ENCODE measurements at regions not wholly inside any gene's neighbourhood (a gene's known extent, or its start where the extent isn't known, plus 50 kb on each side); places are given as distances from the start of the nearest gene placed in this dataset.
"Not testable (repeated sequence)": the region's sequence is repeated elsewhere in the genome, so short reads cannot be mapped to it uniquely, and the experiment has no call there.

- Histone ChIP-seq H3K9me2 (replicated peaks; ENCODE audit: insufficient read depth, low read length) (no peaks in the 10 kb centered on the region), H3K4me2 (ENCODE audit: low read depth, low read length, poor library complexity, severe bottlenecking) (no peak overlapping the region), H3K9me3 (ENCODE audit: low read length) (peaks cover 13% of the 10 kb centered on the region), H3K9ac (ENCODE audit: low read length) (no peak overlapping the region), H3K79me2 (ENCODE audit: low read length) (no peaks in the 10 kb centered on the region), H4K20me1 (ENCODE audit: insufficient read depth, low read depth, low read length) (no peaks in the 10 kb centered on the region), H3K27ac (ENCODE audit: low read length) (no peak overlapping the region), H3K36me3 (ENCODE audit: insufficient read depth, low read length) (no peaks in the 10 kb centered on the region), H3K27me3 (ENCODE audit: low read length) (no peaks in the 10 kb centered on the region), H3K4me3 (ENCODE audit: low read length) (no peak overlapping the region), H3K4me1 (ENCODE audit: low read length) (no peaks in the 10 kb centered on the region), H2AFZ (ENCODE audit: low read length) (no peak overlapping the region)
- DNase-seq: no peak
Observed at GRCh38 chr1:29556657-29557056, 320.3 kb downstream of the PTPRU start.

GRCh38 chr1:29555043-29555620 is 318.8 kb downstream of the PTPRU start:
- Histone ChIP-seq H3K9me2 (replicated peaks; ENCODE audit: insufficient read depth, low read length) (no peaks in the 10 kb centered on the region), H3K4me1 (ENCODE audit: low read length) (no peaks in the 10 kb centered on the region), H3K79me2 (ENCODE audit: low read length) (no peaks in the 10 kb centered on the region), H3K27me3 (ENCODE audit: low read length) (no peaks in the 10 kb centered on the region), H3K36me3 (ENCODE audit: insufficient read depth, low read length) (no peaks in the 10 kb centered on the region), H4K20me1 (ENCODE audit: insufficient read depth, low read depth, low read length) (no peaks in the 10 kb centered on the region), H3K9ac (ENCODE audit: low read length) (no peak overlapping the region), H3K27ac (ENCODE audit: low read length) (no peak overlapping the region), H2AFZ (ENCODE audit: low read length) (no peak overlapping the region), H3K4me3 (ENCODE audit: low read length) (no peak overlapping the region), H3K9me3 (ENCODE audit: low read length) (peaks cover 13% of the 10 kb centered on the region), H3K4me2 (ENCODE audit: low read depth, low read length, poor library complexity, severe bottlenecking) (no peak overlapping the region)
- DNase-seq: no peak

- H3K4me2 ChIP-seq (ENCODE audit: low read depth, low read length, poor library complexity, severe bottlenecking): no peak overlapping the region
- no peaks in the 10 kb centered on the region for H4K20me1 ChIP-seq (ENCODE audit: insufficient read depth, low read depth, low read length)
- no peaks in the 10 kb centered on the region for H3K36me3 ChIP-seq (ENCODE audit: insufficient read depth, low read length)
- peaks cover 13% of the 10 kb centered on the region for H3K9me3 ChIP-seq (ENCODE audit: low read length)
- no peak overlapping the region for H3K27ac ChIP-seq (ENCODE audit: low read length)
- H3K4me1 ChIP-seq (ENCODE audit: low read length): no peaks in the 10 kb centered on the region
- H3K9me2 ChIP-seq (replicated peaks; ENCODE audit: insufficient read depth, low read length): no peaks in the 10 kb centered on the region
- no peaks in the 10 kb centered on the region for H3K27me3 ChIP-seq (ENCODE audit: low read length)
- DNase-seq: no peak
- no peak overlapping the region for H2AFZ ChIP-seq (ENCODE audit: low read length)
- no peaks in the 10 kb centered on the region for H3K79me2 ChIP-seq (ENCODE audit: low read length)
- peak overlapping the region; percentile 2; the same call in 1 of the 2 replicates for H3K4me3 ChIP-seq (ENCODE audit: low read length)
- H3K9ac ChIP-seq (ENCODE audit: low read length): no peak overlapping the region
Observed at GRCh38 chr1:29554208-29554778, 318.0 kb downstream of the PTPRU start.

- Histone ChIP-seq H3K4me3 (ENCODE audit: low read length) (no peak overlapping the region), H4K20me1 (ENCODE audit: insufficient read depth, low read depth, low read length) (no peaks in the 10 kb centered on the region), H3K27me3 (ENCODE audit: low read length) (no peaks in the 10 kb centered on the region), H3K9me3 (ENCODE audit: low read length) (peaks cover 13% of the 10 kb centered on the region), H3K4me2 (ENCODE audit: low read depth, low read length, poor library complexity, severe bottlenecking) (no peak overlapping the region), H3K9me2 (replicated peaks; ENCODE audit: insufficient read depth, low read length) (no peaks in the 10 kb centered on the region), H3K4me1 (ENCODE audit: low read length) (no peaks in the 10 kb centered on the region), H3K9ac (ENCODE audit: low read length) (no peak overlapping the region), H3K27ac (ENCODE audit: low read length) (no peak overlapping the region), H2AFZ (ENCODE audit: low read length) (no peak overlapping the region), H3K79me2 (ENCODE audit: low read length) (no peaks in the 10 kb centered on the region), H3K36me3 (ENCODE audit: insufficient read depth, low read length) (no peaks in the 10 kb centered on the region)
- DNase-seq: no peak
Observed at GRCh38 chr1:29551123-29551936, 315.0 kb downstream of the PTPRU start.

- DNase-seq: no peak
- no peaks in the 10 kb centered on the region for H3K36me3 ChIP-seq (ENCODE audit: insufficient read depth, low read length)
- H3K4me2 ChIP-seq (ENCODE audit: low read depth, low read length, poor library complexity, severe bottlenecking): no peak overlapping the region
- H4K20me1 ChIP-seq (ENCODE audit: insufficient read depth, low read depth, low read length): no peaks in the 10 kb centered on the region
- H3K79me2 ChIP-seq (ENCODE audit: low read length): no peaks in the 10 kb centered on the region
- no peak overlapping the region for H3K4me3 ChIP-seq (ENCODE audit: low read length)
- H2AFZ ChIP-seq (ENCODE audit: low read length): no peak overlapping the region
- H3K9me2 ChIP-seq (replicated peaks; ENCODE audit: insufficient read depth, low read length): no peaks in the 10 kb centered on the region
- no peaks in the 10 kb centered on the region for H3K4me1 ChIP-seq (ENCODE audit: low read length)
- H3K9me3 ChIP-seq (ENCODE audit: low read length): peaks cover 13% of the 10 kb centered on the region
- H3K9ac ChIP-seq (ENCODE audit: low read length): no peak overlapping the region
- H3K27me3 ChIP-seq (ENCODE audit: low read length): no peaks in the 10 kb centered on the region
- H3K27ac ChIP-seq (ENCODE audit: low read length): no peak overlapping the region
Observed at GRCh38 chr1:29550119-29550841, 314.0 kb downstream of the PTPRU start.

GRCh38 chr1:29549728-29550118 is 313.4 kb downstream of the PTPRU start:
- not testable (repeated sequence) for H3K9me2 ChIP-seq (replicated peaks; ENCODE audit: insufficient read depth, low read length); DNase-seq; H3K4me1 ChIP-seq (ENCODE audit: low read length); H3K27ac ChIP-seq (ENCODE audit: low read length); H3K9ac ChIP-seq (ENCODE audit: low read length); H3K27me3 ChIP-seq (ENCODE audit: low read length); H3K36me3 ChIP-seq (ENCODE audit: insufficient read depth, low read length); H4K20me1 ChIP-seq (ENCODE audit: insufficient read depth, low read depth, low read length); H3K4me3 ChIP-seq (ENCODE audit: low read length); H3K79me2 ChIP-seq (ENCODE audit: low read length); H3K4me2 ChIP-seq (ENCODE audit: low read depth, low read length, poor library complexity, severe bottlenecking); H2AFZ ChIP-seq (ENCODE audit: low read length)
- H3K9me3 ChIP-seq (ENCODE audit: low read length): peaks cover 10% of the 10 kb centered on the region

GRCh38 chr1:29549001-29549400 is 312.7 kb downstream of the PTPRU start:
- no peaks in the 10 kb centered on the region for H3K27me3 ChIP-seq (ENCODE audit: low read length)
- H3K27ac ChIP-seq (ENCODE audit: low read length): no peak overlapping the region
- H4K20me1 ChIP-seq (ENCODE audit: insufficient read depth, low read depth, low read length): no peaks in the 10 kb centered on the region

GRCh38 chr1:29548091-29548490 is 311.8 kb downstream of the PTPRU start:
- Histone ChIP-seq H3K9ac (ENCODE audit: low read length) (no peak overlapping the region), H3K9me3 (ENCODE audit: low read length) (no peaks in the 10 kb centered on the region), H3K4me2 (ENCODE audit: low read depth, low read length, poor library complexity, severe bottlenecking) (no peak overlapping the region), H3K79me2 (ENCODE audit: low read length) (no peaks in the 10 kb centered on the region), H2AFZ (ENCODE audit: low read length) (no peak overlapping the region), H3K4me1 (ENCODE audit: low read length) (no peaks in the 10 kb centered on the region), H3K27ac (ENCODE audit: low read length) (no peak overlapping the region), H3K27me3 (ENCODE audit: low read length) (no peaks in the 10 kb centered on the region), H3K9me2 (replicated peaks; ENCODE audit: insufficient read depth, low read length) (no peaks in the 10 kb centered on the region), H4K20me1 (ENCODE audit: insufficient read depth, low read depth, low read length) (no peaks in the 10 kb centered on the region), H3K36me3 (ENCODE audit: insufficient read depth, low read length) (no peaks in the 10 kb centered on the region), H3K4me3 (ENCODE audit: low read length) (no peak overlapping the region)
- DNase-seq: no peak

More at GRCh38 chr1:29549001-29549400, 312.7 kb downstream of the PTPRU start:
- no peaks in the 10 kb centered on the region for H3K9me2 ChIP-seq (replicated peaks; ENCODE audit: insufficient read depth, low read length)
- H3K79me2 ChIP-seq (ENCODE audit: low read length): no peaks in the 10 kb centered on the region
- no peak for DNase-seq
- peaks cover 3% of the 10 kb centered on the region for H3K9me3 ChIP-seq (ENCODE audit: low read length)
- no peaks in the 10 kb centered on the region for H3K36me3 ChIP-seq (ENCODE audit: insufficient read depth, low read length)
- H3K4me2 ChIP-seq (ENCODE audit: low read depth, low read length, poor library complexity, severe bottlenecking): no peak overlapping the region
- no peak overlapping the region for H3K9ac ChIP-seq (ENCODE audit: low read length)
- no peak overlapping the region for H3K4me3 ChIP-seq (ENCODE audit: low read length)
- no peak overlapping the region for H2AFZ ChIP-seq (ENCODE audit: low read length)
- no peaks in the 10 kb centered on the region for H3K4me1 ChIP-seq (ENCODE audit: low read length)
